SW 1271 (cell line): ENCODE measurements at regions not wholly inside any gene's neighbourhood (a gene's known extent, or its start where the extent isn't known, plus 50 kb on each side); places are given as distances from the start of the nearest gene placed in this dataset.
"Not testable (repeated sequence)": the region's sequence is repeated elsewhere in the genome, so short reads cannot be mapped to it uniquely, and the experiment has no call there.

ENCODE experiments used
- DNase-seq, 2 experiments: peaks; one replicate each; lab custom pipeline; 2025; lab: John Stamatoyannopoulos, UW

DNA sequence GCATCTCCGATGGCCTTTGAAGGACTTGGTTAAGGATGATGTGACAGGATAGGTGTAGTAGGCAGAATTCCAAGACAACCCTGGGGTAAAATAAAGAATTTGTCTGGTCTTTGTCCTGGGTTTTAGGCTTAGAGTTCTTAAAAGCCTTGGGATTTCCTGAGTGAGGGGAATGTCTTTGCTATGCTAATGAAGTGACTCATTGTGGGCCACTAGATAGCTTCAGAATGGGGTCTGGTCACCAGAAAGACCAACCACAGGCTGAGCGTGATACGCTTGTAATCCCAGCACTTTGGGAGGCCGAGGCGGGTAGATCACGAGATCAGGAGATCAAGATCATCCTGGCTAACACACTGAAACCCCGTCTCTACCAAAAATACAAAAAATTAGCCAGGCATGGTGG is 182.8 kb upstream of the TOX3 start:
- DNase-seq, result no peak

DNA sequence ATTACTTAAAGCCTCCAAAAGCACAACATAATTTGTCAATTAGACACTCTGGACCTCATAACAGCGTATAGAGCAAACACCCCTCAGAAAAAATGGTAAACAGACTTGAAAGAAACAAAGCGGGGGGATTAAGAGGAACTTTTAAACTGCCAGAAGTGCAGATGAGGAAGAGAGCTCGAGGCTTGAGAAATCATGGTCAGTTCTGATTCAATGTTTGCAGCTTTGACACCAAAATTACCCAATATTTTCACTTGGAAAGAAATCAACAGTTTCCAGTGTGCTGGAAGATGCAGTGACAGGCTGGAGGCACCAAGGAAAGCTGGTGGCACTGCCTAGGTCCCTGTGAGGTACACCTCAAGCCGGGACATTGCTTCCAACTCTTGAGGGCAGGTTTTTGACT is 180.9 kb upstream of the TOX3 start:
- DNase-seq, result no peak

DNA sequence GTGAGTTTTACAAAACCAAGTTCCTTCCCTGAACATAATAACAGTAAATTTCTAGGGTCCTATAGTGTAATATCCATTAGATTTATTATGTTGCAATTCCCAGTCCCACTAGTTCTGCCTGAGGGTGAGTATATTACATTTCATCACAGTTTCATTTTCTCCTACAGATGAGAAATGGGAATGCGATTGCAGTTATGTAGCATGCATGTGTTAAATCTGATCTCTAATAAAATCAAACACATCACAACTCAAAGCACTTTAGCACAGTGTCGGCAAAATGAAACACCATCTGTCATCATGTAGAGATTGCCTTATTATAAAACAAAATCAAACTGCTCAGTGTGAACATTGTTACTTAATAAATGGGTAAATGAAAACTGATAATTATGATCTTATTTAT is 180.5 kb upstream of the TOX3 start:
- no peak for DNase-seq

DNA sequence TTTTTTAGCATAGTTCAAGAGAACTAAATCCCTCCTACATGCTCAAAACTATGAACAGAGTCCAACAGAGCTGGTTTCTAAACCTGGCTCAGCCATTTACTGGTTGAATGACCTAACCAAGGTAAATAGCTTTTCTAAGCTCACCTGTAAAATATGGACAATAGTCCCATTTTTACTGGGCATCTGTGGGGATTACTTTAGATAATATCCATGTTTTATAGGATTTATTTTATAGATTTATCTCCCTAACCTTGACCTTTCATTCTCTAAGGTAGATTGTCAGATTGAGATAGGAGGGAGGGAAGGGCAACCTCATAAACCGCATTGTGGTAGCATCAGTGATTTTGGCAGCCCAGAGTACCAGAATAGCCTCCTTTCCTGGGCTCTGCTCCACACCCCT is 178.5 kb upstream of the TOX3 start:
- no peak for DNase-seq

DNA sequence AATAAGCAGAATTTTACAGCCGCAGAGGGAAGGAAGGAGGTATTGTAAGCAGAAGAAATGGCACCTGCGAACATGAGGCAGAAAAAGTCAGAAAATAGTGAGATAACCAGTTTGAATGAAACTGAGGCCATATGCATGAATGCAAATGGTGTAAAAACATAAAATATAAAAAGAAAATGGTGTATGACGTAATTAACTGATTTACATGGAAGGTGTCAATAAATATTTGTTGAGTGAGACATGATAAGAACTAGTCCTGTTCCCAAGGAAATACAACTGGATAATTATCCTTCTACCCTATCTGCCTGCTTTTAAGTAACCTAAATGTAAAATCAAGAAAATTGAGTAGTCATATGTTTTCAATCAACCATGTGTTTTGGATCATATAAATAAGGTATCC is 178.1 kb upstream of the TOX3 start:
- no peak for DNase-seq

DNA sequence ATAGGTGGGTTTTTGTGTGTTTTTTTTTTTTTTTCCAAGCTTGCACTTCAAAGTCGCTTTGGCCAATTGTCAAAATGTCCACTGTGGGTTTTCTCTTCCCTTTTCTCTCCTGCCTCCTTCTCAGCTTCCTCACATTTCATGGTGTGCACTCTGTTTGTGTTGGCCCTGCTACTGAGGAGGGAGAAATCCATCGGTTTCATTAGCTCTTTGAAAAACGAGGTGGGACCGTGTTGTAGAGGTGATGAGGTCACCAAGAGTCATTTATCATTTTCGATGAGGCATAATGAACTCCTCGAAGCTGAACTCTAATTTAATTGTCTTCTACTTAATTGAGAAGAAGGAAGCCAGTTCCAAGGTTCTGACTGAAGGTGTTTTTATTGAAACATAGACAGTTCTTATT is 174.4 kb upstream of the TOX3 start:
- DNase-seq, result no peak

DNA sequence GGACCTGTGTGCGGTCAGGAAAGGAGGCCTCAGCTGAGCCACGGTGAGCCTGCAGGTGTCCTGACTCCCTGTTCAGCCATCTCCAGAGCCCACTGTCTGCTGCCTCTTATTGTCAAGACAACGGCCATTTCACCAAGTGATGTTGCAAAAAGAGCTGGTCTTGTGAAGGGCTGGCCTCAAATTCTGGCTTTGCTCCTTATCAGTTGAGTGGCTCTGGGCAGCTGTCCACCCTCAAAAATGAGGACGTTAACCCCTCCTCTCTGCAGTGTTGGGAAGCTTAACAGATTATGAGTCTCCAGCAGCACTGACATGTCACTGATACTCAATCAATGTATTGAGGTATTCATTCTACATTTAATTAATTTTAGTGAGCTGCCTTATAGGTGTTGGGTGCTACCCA is 171.1 kb upstream of the TOX3 start:
- DNase-seq, result no peak

DNA sequence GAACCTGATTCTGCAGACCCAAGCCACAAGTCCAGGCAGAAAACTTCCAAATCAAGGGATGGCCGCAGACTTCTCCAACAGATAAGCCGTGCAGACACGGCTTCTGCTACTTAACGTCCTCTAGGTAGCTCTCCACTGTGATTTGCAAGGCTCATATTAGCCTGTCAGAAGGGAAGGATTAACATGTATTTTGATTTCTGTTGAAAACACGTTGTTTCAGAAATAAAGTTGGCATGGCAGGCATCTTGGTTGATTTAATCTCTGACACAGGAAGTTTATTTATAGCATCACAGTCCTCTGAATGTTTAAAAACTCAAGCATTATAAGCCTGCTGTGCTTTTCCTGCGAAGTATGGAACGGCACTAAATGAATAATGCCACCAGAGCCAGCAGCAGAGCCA is 166.8 kb upstream of the TOX3 start:
- no peak for DNase-seq

DNA sequence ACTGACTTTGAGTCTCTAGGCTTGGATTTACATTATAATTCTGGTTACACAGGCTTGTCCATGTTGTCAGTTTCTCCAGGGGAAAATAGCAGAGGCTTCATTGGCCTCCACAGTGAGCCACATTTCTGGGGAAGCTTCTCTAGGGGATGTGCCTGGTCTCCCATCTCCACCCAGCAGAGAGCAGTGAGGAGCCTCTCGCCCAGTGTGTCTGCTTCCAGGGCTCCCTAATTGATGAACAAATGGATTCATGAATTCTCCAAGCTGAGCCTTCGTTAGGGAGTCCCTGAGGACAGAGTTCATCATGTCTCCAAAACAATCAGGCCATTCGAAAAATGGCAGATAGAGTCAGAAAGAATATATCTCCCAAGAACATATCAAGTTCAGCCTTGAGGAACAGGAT is 162.4 kb upstream of the TOX3 start:
- no peak for DNase-seq

DNA sequence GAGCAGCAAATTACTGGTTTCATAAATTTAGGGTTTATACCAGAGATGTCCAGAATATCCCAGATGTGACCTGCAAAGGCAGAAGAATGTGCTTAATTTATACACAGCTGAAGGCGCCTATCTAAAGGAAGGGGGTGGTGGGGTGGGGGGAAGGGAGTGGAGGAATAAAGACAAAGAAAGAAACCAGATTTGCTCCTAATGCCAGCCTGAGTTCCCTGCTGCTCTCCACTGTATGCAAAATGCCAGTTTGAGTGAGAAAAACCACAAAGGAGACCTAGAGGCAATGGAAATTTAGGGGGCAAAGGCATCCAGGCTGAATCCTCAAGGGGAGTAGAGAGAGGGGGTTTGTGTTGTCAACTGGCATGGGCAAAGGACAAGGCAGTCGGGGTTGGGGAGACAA is 161.5 kb upstream of the TOX3 start:
- DNase-seq, result no peak

DNA sequence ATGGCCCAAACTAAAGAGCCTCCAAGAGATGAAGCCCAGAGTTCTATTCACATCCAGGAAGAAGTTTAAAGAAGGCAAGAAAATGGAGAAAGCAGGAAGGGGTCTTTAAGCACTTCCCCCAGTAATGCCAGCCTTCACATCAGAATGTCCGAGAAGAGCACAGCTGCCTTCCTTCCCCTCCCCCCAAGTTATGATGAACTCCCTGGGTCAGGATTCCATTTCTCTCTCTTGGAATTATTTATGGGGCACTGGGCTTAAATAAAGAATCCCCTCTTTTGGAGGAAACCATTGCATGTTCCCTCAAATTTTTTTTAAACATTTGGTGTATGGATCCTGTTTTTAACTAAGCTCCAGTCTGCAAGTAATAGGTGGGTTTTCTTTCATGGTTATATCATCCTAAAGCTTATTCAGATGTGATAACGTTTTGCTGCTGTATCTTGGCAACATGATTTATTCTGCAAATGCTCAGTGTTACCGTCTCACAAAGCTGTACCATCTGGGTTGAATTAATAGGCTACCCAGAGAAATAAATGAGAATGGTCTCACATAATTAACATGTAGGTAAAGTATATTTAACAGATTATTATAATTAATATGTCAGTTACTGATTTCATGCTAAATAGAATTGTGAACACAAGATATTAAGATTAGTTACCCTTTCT is 160.9 kb upstream of the TOX3 start:
- no peak for DNase-seq

DNA sequence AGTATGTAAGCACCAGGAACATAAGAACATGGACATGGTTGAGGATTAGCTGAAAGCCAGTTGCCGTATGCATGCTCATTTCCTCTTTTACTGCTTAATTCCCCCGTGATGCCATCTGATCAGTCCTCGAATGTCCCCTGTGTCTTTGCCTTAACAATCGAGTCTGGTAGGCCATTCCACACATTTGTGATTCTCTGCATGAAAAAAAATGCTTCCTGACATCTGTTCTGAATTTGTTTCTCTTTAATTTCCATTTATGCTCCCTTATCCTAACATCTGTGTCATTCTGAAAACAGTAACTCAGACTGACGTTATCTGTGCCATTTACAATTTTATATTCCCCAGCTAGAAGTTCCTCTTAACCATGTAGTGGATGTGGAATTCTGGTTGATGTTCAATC is 158.2 kb upstream of the TOX3 start:
- DNase-seq, result no peak

DNA sequence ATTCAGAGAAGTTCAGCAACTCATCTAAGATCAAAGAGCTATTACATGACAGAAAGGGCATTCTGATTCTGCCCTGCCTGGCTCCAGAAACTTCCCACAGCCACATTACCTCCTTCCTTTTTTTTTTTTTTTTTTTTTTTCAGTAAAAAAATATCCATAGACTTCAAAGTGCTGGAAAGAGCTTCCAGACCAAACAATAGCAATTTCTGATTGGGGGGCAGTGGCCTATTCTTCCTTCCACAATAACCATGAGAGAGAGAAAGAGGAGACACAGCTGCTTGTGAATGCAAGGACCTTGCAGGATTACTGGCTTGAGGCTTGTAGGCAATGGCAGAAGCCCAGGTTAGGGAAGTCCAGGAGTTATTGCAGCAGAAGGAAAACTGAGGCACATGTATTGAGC is 151.0 kb upstream of the TOX3 start:
- DNase-seq, result no peak

DNA sequence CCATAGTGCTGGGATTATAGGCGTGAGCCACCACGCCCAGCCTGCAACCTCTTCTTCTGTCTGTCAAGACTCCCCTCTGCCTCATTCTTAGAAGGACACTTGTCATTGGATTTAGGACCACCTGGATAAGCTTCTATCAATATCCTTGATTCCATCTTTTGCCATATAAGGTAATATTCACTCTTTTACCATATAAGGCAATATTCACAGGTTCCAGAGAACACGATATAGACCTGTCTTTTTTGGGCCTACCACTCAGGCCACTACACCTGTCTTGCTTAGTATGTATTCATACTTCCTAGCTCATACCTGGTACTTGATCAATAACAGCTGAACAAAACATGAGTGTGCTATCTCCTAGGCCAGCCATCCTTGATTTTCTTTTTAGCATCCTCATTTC is 149.2 kb upstream of the TOX3 start:
- DNase-seq, result no peak

DNA sequence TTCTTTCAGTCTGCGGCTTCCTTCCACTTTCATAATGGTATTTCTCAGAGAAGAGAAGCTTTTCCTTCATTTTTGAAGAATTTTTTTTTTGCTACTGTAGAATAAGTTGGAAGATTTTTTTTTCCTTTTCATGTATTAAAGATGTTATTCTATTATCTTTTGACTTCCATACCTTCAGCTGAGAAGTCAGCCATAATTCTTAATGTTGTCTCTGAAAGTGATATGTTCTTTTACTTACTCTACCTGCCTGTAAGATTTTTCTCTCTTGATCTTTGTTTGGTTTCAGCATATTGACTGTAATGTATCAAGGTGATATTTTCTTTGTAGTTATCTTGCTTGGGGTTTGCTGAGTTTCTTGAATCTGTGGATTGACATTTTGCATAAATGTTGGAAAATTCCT is 143.5 kb upstream of the TOX3 start:
- DNase-seq, result no peak

DNA sequence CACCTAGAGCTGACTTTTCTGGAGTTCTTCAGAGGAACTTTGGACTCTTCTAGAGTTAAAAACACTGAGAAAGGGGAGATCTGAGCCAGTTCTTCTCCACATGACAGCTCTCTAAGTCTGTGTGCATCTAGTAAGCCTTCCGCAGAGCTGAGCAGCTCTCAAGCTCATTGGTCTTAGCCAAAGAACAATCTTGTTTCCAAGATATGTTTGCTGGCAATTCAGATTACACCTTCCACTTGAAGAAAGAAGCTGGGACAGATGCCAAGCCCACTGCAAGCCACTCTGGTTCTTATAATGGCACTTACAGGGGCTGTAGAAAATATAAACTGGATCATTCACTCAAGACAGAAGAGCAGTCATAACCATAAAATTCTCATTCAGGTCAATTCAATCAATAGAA is 134.1 kb upstream of the TOX3 start:
- no peak for DNase-seq

DNA sequence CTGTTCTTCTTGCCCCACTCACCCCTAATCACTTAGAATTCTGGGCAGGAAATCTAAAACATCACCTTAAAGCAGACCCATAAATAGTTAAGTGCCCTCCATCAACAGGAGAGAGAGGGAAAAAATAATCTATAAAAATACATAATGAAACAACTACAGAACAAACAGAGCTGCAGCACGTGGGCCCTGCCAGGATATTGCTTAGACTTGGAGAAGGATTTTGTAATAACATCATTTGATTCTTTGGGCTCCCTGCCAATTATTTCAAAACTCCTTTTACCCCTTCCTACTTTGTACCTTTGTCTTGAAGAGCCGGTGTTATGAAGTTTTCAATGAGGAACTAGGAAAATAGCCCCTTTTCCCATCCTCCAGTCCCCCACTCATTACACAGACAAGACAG is 130.6 kb upstream of the TOX3 start:
- DNase-seq, result no peak

DNA sequence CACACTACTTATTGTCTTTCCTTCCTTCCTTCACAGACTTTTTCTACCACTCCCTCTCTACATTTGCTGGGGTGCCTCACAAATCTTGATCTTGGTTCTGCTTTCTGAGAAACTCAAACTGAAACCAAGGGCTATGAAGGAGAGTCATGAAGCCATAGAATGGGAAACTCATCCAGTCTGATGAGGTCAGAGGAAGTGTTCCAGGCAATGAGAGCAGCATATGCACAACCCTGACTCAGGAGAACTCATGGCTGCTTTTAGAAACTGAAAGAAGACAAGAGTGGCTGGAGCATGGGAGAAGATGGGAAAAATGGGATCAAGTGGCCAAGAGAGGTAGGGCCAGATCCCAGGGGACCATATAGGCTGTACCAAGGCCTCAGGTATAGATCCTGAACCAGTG is 130.0 kb upstream of the TOX3 start:
- DNase-seq, result no peak

DNA sequence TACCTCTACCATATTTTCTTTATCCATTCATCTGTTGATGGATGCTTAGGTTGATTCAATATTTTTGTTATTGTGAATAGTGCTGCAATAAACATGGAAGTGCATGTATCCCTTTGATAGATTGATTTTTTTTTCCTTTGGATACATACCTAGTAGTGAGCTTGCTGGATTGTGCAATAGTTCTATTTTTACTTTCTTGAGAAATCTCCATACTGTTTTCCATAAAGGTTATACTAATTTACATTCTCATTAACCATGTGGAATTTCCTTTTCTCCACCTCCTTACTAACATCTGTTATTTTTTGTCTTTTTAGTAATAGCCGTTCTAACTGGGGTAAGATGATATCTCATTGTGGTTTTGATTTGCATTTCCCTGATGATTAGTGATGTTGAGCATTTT is 124.6 kb upstream of the TOX3 start:
- no peak for DNase-seq

DNA sequence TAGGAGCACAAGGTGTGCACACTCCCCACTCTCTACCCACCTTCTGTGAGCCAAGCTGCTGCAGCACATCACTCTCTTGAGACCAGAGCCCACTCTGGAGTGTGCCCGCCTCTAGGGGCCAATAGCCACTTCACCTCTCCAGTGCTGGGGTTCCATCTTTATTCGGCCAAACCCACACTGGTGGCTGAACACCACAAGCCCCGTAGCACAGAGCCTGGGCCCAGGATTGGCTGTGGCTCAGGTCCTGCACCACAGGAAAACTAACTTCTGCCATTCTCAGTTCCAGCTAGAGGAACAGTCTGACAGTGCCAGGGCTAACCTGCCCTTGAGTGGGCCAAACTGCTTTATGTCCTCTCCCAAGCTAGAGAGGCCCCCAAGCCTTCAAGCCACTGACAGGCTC is 111.0 kb upstream of the TOX3 start:
- DNase-seq, result no peak

DNA sequence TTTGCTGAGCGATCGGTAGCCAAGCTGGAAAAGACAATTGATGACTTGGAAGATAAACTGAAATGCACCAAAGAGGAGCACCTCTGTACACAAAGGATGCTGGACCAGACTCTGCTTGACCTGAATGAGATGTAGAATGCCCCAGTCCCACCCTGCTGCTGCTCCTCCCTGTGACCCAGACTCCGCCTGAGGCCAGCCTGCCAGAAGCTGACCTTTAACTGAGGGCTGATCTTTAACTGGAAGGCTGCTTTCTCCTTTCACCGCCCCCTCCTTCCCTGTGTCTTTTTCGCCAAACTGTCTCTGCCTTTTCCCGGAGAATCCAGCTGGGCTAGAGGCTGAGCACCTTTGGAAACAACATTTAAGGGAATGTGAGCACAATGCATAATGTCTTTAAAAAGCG is 109.0 kb upstream of the TOX3 start:
- not testable (repeated sequence) for DNase-seq

DNA sequence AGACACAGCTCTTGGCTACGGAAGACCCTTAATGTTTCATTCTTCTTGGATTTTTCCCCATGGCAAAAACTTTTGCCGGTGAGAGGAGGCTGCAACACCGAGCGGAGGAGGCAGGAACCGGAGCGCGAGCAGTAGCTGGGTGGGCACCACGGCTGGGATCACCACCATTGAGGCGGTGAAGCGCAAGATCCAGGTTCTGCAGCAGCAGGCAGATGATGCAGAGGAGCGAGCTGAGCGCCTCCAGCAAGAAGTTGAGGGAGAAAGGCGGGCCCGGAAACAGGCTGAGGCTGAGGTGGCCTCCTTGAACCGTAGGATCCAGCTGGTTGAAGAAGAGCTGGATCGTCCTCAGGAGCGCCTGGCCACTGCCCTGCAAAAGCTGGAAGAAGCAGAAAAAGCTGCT is 108.2 kb upstream of the TOX3 start:
- not testable (repeated sequence) for DNase-seq

DNA sequence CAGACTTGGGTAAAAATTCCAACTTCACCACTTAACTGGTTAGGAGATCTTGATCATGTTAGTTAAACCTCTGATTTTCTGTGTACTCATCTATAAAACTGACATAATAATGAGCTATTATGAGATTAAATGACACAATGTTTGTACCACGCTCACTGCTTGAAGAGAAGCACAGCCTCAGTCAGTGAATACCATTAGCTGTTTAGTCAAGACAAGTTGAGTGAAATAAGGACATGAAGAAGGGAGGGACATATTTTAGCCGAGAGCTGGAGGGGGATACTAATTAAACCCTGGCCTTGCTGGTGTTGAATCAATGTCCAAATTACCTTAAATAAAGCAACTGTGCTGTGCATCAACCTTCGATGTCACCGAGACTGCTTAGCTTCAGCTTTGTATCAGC is 105.1 kb upstream of the TOX3 start:
- DNase-seq, result no peak

DNA sequence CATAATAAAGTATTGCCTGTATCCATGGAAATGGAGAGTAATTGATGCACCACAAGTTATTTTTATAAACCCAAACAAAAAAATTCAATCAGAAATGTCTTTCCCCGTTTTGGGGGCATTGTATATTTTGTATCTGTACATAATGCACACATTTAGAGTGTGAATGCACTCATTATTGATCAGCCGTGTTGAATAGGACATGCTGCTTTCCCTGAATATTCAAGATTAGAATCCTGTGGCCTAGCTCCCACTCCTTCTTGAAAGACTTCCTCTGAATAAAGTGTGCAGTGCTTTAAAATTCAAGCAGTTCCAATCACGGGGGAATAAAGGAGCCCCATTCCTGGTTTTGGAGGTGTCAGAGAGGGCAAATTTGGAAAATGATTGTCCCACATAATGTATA is 103.8 kb upstream of the TOX3 start:
- DNase-seq, result no peak

DNA sequence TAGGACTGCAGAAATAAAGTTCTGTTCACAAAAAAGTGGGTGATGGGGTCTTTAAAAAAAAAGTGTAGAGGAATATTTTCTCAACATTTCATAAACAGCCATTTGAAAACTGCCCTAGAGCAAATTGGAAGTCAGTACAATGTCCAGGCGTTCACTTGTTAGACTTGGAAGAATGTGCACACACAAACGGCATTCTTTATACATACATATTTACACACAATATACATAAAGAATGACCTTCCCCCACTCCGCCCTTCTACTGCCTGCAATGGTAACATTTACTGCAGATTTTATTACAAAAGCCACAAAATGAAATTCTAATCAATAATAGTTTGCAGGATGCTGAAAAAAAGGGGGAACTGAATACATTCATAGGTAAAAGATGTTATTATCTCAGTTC is 103.4 kb upstream of the TOX3 start:
- DNase-seq, result no peak
